NCI-H128 (cell line): ENCODE measurements at regions not wholly inside any gene's neighbourhood (a gene's known extent, or its start where the extent isn't known, plus 50 kb on each side); places are given as distances from the start of the nearest gene placed in this dataset.
"Not testable (repeated sequence)": the region's sequence is repeated elsewhere in the genome, so short reads cannot be mapped to it uniquely, and the experiment has no call there.

Experiments used
- DNase-seq: peaks from one replicate; lab custom pipeline; 2025; ENCODE audit not compliant: unreplicated experiment; lab: John Stamatoyannopoulos, UW

- no peak for DNase-seq
These were observed 518.6 kb downstream of the GRIN2A start for GRCh38 chr16:9663588-9663987.

- DNase-seq: no peak
These were observed 516.4 kb downstream of the GRIN2A start for GRCh38 chr16:9665851-9666271.

- DNase-seq: no peak
These were observed 515.3 kb downstream of the GRIN2A start for GRCh38 chr16:9666834-9667480.

DNA sequence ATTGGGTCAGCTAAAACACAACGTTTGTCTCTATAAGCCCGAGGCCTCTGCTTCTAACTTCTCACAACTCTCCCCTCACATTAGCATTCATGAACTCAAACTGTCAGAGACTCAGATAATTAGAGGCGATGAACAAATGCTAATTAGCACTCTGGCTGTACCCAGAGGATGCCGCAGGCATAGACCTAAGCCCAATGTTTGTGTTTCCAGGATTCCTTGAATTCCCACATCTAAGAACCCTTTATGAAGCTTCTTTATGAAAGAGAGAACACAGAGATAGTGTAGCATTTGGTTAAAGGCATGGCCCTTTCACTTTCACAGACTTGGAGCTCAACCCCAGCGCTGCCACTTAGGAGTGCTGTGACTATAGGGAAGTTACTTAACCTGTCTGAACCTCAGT, 512.2 kb downstream of the GRIN2A start:
- no peak for DNase-seq

DNA sequence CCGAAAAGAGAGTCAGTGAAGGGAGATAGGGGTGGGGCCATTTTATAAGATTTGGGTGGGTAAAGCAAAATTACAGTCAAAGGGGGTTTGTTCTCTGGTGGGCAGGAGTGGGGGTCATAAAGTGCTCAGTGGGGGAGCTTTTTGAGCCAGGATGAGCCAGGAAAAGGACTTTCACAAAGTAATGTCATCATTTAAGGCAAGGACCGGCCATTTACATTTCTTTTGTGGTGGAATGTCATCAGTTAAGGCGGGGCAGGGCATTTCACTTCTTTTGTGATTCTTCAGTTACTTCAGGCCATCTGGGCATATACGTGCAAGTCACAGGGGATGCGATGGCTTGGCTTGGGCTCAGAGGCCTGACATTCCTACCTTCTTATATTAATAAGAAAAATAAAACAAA, 511.6 kb downstream of the GRIN2A start:
- DNase-seq: not testable (repeated sequence)

DNA sequence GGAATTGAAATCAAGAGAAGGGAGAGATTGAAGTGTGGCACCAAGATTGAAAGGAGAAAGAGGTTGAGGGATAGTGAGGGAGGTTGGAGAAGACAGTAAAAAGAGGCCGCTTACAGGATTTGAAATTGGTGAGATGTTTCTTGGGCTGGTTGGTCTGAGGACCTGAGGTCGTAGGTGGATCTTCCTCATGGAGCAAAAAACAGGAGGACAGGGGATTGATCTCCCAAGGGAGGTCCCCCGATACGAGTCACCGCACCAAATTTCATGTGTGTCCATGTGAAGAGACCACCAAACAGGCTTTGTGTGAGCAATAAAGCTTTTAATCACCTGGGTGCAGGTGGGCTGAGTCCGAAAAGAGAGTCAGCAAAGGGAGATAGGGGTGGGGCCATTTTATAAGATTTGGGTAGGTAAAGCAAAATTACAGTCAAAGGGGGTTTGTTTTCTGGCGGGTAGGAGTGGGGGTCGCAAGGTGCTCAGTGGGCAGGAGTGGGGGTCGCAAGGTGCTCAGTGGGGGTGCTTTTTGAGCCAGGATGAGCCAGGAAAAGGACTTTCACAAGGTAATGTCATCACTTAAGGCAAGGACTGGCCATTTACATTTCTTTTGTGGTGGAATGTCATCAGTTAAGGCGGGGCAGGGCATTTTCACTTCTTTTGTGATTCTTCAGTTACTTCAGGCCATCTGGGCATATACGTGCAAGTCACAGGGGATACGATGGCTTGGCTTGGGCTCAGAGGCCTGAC, 505.5 kb downstream of the GRIN2A start:
- not testable (repeated sequence) for DNase-seq

DNA sequence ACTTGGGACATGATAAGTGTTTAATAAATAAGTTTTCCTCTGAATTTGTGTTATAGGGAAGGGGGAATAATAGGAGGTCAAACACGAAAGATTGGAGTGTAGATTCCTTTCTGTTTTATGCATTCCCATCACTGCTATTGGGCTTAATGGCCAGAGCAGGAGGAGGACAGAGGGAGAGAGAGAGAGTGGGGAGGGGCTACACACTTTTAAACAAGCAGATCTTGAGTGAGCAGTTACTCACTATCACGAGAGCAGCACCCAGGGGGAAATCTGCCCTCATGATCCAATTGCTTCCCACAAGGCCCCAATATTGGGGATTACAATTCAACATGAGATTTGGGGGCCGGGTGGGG, 505.0 kb downstream of the GRIN2A start:
- DNase-seq: no peak

DNA sequence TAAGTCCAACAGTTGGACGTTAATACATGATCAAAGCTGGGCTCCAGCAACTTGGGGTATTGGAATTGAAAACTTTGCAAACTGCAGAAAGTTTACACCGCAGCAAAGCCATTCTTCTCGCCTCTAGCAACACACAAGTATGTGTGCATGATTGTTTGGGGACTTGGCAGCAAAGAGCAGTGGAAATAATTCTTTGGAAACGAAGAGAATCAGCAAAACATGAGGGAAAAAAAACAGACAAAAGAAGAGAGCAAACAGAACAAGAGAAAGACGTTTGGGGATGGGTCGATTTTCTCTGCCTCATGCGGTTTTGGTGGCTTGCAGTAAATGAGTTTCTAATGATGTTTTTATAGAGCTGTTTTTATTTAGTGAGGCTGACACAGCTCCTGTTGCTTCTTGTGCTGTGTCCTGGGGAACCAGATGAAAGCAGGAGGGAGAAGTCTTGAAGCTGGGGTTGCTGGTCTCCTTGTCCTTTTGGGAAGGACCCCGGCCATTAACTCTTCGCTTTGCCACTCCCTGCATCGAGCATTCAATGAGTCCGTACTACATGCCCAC, 502.9 kb downstream of the GRIN2A start:
- DNase-seq: no peak

GRCh38 chr16:9680019-9680655, 502.1 kb downstream of the GRIN2A start:
- no peak for DNase-seq

GRCh38 chr16:9680968-9681367, 501.3 kb downstream of the GRIN2A start:
- no peak for DNase-seq

DNA sequence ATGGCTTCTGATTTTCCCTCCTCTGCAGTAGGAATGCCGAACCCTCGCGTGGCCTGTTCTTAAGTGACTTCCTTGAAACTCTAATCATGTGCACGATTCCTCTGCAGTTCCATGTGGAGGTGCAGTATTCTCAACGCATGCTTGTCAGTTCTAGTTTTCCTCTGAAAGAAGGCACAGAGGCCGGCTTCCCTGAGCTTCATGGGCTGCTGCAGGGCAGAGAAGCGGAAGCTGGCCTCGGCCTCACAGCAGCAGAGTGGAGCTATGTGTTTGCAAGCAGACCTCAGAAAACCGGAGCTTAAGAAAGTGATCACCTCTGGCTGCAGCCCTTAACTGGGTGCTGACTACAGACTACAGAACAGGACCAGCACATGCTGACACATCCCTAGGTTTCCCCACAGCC, 500.7 kb downstream of the GRIN2A start:
- no peak for DNase-seq

DNA sequence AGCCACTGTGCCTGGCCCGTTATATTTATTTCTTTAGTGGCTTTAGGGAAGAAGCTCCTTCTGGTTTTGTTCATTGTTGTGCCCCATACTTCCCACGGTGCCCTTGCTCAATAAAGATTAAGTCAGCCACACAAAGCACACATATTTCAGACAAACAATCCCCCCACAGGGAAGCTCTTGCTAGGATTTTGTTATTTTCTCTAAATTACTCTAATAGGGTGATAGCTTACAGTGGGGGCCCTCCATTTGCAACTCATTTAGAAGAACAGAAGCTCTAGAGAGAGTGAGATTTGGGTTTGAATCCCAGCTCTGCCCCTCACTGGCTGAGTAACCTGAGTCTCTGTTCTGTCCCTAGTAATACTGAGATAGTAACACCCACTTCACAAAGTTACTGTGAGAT, 499.9 kb downstream of the GRIN2A start:
- DNase-seq: no peak

- no peak for DNase-seq
These were observed 498.6 kb downstream of the GRIN2A start for GRCh38 chr16:9683677-9684076.

GRCh38 chr16:9687737-9688319, 494.4 kb downstream of the GRIN2A start:
- DNase-seq: no peak

DNA sequence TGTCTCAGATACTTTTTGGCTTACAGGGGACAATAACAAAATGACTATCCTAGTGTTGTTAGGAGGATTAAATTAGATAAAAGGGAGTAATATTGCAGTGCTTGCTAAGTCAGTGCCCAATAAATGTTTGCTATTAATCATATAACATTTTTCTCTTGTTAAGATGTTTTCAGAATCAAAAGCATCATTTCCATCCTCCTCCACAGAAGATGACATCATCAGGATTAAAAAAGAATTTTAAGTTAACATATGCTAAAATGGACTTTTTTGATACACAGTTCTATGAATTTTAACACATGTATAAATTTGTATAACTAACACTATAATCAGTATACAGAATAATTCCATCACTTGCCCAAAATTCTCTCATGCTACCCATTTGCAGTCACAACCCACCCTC, 492.6 kb downstream of the GRIN2A start:
- DNase-seq: no peak

- DNase-seq: no peak
These were observed 487.1 kb downstream of the GRIN2A start for GRCh38 chr16:9695152-9695551.
